Stimulated activated CD4-positive, alpha-beta T cell treated with anti-CD3 and anti-CD28 coated beads, Interleukin-4, amount 100 ng/mL, for 1 hour (primary cell): ENCODE measurements at regions not wholly inside any gene's neighbourhood (a gene's known extent, or its start where the extent isn't known, plus 50 kb on each side); places are given as distances from the start of the nearest gene placed in this dataset.
"Not testable (repeated sequence)": the region's sequence is repeated elsewhere in the genome, so short reads cannot be mapped to it uniquely, and the experiment has no call there.

Experiments used
- DNase-seq: peaks from one replicate; pipeline ENCODE4 v3.0.0-alpha.2; 2020

DNA sequence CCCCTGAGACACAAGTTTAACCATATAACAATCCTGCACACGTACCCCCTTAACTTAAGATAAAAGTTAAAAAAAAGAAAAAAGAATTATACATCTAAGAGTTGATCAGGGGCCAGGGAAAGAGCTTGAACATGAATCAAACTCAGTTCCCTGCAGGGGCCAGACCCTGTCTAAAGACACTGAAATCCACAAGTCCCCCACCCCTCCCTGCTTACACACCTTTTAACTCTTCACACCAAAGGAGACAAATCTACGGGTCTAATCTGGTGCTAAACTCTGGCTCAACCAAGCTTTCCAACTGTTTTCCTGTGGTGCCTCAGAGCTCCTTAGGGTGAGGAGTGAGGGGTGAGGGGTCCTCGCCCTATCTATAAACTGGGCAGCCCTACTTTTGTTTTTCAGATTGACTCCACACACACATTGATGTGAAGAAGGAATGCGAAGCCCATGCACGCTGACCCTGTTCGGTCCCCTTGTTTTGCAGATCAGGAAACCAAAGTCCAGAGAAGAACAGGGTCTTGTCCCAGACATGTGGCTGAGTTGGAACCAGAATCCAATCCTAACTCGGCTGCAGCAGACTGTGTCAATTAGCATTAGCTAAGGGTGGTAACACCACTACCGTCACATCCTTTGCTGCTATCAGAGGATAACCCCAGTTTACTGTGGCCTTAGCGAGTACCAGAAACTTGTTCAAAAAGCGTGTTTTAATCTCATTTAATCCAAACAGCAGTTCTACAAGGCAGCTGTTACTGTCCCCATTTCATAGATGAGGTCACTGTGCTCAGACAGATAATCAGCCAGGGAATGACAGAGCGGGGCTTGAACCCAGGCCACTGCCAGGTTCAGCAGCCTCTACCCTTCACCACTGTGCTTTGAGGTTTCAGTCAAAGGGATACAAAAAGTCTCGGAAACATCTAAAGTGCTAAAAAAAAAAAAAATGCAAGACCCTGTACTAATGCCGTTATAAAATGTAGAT is 145.2 kb upstream of the SYT13 start:
- no peak for DNase-seq

DNA sequence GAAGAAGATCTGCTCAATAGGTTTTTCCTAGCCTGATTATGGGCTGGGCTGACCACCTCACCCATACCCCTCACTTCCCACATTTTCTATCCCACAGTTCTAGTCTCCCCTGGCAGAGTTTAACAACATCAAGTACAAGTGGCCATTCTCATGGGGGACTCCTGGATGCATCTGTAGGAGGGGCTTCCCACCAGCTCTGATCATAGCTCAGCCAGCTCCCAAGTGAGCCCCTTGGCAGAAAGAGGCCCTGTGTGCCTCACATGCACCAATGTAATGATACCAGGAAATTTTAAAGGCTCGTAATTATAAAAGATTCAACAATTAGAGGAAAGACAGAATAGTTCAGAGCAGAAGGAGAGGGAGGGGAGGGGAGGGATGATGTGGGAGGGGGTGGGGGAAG is 144.2 kb upstream of the SYT13 start:
- no peak for DNase-seq

DNA sequence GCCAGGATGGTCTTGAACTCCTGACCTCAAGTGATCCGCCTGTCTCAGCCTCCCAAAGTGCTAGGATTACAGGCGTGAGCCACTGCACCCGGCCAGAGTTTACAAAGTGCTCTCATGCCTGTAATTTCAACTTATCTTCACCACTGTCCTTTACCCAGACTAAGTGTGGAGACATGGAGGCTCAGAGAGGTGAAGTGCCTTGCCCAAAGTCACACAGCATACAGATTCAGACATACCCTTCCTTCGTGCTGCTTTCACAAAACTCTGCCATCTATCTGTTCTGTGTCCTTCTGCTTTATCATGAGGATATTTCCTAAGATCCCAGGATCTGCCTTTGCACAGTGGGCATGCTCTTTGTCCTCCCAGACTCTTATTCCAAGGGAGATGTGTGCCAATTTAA is 143.6 kb upstream of the SYT13 start:
- no peak for DNase-seq

DNA sequence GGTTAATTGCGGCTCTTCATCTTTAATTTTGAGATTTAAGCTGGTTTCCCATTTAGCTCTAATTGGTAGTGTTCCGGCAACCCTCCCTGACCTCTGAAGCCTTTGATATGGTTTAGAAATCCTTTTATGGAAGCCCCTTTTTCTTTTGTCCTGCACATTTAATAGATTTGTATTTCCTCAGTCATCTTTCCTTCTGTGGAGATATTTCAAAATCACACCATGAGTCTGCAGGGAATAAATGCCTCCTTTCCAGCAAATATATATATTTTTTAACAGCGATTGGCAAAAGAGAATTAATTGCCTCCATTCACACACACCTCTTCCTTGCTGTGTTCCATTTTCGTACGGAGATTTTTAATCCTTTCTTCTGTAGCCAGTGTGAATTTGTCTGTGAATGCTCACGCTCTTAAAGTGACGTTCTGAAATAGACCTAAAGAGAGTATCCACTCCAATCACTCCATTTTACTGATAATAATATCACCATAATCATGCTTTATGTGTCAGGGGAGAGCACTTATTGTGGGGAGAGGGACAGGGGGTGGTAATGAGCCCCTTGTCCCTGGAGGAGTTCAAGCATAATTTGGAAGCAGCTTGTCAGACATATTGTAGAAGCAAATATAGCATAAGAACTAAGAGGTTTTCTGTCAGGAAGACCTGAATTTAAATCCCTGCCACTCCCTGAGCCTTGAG is 142.5 kb upstream of the SYT13 start:
- no peak for DNase-seq

DNA sequence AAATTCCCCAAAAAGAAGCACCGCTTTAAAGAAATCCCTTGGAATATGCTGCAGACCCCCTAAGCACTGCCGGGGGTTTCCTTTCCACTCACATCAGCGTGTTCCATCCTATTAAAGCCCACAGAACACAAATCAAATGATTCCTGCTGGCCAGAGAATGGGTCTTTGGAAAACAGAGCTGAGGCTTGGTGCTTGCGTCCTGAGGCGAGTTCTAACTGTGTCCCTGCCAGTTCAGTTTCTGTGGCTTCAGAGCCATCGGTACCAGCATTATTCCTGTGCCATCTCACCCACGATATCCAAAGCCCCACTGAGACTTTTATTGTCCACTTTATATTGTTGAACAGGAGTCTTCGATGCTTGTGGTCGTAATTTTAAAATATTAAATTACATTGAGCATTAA is 142.0 kb upstream of the SYT13 start:
- DNase-seq = no peak

DNA sequence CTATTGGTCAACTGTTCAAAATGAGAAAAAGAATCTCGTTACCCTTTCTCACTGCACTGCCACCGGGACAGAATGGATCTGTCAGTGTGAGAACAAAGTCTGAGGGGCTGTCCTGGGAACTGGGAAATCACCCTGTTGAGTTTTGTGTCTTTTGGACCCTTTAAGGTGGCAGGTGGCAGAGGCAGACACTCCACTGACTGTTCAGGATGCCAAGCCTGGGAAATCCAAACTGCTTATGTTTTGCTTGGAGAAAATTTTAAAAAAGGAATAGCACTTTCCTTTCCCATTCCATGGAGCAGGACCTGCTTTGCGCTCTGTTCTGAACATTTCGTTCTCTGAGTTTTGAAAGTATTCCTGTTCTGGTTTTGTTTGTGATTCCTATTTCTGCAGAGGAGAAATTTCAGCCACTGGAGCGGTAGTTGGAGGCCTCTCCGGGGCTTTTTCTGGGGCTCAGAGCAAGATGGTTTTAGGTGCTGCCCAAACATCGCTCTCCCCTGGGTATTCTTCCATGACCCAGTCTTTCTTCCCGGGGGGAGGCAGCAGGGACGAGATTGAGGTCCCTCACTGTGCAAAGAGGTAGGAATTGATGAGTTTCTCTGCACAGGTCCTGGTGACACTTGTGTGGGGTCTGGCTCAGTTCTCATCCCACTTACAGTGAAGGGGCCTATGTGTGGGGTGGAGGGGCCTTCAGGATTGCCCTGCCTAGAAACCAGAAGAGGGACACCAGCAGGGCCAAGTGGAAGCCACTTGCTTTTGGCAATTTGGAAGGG is 138.5 kb upstream of the SYT13 start:
- no peak for DNase-seq

DNA sequence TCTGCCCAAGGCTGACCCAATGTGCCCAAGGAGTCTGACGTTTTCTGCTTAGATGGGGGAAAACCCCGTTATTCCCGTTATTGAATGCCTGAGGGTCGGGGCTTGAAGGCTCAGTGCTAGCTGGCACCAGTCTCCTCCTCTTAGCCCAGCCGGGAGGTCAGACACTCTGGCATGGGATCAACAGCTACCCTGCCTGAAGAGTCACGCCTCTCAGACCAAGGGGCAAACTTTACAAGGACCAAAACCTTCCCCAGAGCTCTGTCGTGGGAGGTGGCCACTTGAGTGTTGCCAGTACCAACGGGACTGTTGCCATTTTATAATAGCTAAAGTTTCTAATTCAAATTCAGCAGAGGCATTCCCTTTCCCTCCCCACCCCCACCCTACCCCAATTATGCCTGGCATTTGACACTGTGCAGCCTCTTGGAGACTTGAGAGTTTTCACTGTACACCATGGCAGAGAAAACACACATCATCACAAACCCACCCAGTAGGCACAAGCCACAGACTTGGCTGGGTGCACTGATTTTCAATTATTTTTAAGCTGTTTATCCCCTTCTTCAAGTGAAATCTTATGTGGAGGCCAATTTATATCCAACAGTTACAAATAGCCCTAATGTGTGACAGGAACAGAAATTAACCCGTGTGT is 137.5 kb upstream of the SYT13 start:
- DNase-seq = no peak

DNA sequence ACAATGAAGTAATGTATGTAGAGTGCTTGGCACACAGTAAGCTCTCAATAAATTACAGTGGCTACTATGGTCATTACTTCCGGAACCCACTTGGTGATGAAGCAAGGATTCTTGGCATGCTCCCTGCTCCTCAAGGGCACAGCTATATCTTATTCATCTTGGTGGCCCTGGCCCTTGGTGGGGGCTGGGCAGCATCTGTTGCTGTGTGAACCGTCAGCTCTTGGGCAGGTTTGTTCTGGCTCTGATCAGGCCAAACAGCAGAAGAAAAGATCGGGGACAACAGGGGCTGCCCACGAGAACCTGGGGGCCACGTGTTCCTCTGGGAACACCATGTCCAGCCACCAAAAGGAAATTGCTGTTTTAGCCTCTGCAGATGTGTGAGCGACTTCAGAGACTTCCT is 136.9 kb upstream of the SYT13 start:
- no peak for DNase-seq

DNA sequence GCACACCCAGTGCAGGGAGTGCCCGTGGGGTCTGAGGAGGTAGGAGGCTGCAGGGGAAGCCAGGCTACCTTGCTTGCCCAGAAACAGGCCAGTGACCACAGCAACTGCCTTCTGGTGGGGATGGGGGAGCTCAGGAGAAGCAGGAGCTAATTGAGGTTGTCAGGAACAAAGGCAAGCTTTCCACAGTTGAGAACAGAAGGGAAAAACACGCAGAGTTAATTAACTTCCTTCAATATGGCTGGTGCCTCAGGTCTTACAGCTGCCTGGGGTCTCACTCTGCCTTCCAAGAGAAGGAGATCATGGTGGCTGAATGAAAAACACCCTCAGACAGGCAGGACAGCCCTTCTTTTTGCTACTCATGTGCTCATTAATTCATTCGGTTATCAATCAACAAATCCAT is 127.9 kb upstream of the SYT13 start:
- DNase-seq = no peak

DNA sequence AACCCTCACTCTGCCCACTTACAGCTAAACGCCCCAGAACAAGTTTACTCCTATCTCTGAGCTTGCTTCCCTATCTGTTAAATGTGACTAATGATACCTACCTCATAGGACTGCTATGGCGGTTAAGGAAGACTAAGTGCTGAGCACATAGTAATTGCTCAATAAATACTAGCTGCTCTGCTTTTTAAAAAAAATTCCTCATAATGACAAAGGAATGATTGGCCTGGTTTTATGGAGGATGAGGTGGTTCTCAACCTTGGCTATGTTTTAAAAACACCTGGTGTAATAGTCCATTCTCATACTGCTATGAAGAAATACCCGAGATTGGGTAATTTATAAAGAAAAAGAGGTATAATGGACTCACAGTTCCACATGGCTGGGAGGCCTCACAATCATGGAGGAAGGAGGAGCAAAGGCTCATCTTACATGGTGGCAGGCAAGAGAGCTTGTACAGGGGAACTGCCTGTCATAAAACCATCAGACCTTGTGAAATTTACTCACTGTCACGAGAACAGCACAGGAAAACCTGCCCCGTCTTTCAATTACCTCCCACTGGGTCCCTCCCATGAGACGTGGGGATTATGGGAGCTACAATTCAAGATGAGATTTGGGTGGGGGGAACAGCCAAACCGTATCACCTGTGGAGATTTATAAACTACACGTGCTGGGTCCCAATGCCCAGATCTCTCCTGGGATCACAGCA is 127.2 kb upstream of the SYT13 start:
- no peak for DNase-seq

DNA sequence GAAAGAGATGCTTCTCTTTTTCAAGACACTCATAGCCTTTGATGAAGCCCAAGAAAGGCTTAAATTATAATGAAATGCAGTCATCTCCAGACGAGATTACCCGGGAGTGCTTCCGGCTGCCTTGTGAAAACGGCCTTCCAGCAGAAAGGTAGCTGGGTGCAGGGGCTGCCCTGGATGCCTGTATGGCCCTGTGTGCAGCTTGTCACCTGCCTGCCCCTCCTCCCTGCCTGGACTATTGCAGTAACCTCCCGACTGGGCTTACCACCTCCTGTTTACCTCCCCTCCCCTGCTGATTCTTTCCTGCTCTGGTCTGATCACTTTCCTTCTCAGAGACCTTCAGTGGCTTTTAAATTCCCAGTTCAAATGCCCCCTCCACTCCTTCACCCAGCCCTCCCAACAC is 126.4 kb upstream of the SYT13 start:
- no peak for DNase-seq

DNA sequence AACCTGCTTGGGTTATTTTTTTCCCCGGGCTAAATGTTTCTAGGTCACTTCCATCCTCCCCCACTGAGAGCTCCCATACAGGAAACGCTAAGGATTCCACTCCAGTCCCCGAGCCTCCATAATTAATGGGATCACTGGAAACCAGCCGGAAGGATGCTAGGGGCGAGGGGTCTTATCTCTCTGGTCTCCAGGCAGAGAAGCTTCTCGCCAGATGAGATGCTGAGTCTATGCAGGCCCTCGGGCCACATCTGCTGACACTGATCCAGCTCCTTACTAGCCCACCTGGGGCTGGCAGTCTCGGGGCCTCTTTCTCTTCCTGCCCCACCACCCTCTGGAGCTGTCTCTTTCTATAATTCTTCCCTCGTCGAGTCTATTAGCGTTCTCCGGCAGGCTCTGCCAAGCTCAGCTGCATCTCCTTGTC is 125.9 kb upstream of the SYT13 start:
- DNase-seq = no peak

DNA sequence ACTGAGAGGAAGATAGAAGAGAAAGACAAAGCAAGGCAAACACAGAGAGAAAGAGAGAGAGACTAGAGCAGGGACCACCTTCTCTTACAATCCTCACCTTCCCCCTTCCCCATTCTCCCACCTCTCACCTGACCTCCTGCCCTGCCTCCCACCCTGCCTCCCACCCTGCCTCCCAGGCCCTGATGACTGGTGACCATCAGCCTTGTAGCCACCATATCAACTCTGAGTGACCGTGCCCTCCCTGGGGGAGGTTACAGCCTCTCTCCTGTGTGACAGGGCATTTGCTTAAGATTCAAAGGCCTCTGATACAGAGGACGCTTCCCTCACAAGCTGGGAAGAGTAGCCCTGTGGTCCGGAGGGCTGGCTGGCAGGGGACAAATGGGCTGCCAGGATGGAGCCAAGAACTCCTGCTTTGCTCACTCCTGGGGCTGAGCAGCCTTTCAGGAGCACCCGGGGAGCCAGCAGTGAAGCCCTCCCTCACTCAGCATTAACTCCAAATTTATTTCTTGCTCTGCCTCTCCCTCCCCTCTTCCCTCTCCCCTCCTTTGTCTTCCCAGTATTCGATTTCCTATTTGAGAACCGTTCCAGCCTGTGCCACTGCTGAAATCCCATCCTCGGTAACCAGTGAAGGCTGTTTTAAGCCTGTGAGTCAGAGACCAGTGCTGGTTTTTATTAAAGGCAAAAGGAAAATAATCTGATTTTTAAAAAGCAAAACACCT is 125.2 kb upstream of the SYT13 start:
- no peak for DNase-seq

DNA sequence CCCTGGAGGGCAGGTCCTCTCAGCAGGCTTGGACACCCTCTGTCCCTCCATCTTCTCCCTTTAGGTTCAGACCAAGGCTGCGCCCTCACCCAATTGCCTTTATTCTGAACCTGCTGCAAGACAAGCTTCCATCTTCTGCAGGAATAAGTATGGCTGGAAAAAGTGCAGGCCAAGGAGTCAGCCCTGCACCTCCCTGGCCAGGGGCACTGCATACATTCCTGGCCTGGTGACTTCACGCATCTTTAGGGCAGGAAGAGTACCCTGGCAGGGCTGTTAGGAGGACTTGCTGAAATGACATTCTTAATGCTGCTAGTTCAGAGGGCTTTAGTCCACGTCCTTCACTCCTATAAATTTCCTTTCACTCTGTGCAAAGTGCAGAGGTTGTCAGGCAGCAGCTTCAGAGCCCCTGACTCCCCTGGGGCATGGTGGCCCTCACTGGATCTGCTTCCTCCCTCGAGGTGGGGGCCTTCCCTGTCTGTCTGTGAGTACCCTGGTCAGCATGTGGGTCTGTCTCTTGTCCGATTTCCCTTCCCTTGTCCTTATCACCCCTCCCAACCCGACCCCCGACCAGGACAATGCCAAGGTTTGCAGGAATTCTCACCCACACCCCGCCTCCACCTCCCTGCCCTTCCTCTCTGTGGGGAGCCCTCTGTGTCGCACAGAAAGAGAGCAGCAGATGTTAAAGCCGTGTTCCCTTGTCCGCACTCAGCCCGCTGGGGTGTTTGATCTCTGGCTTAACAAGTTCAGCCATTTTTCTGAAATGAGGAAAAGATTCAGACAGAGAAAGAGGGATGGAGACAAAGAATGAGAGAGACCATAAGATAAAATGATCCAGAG is 124.5 kb upstream of the SYT13 start:
- DNase-seq = no peak

DNA sequence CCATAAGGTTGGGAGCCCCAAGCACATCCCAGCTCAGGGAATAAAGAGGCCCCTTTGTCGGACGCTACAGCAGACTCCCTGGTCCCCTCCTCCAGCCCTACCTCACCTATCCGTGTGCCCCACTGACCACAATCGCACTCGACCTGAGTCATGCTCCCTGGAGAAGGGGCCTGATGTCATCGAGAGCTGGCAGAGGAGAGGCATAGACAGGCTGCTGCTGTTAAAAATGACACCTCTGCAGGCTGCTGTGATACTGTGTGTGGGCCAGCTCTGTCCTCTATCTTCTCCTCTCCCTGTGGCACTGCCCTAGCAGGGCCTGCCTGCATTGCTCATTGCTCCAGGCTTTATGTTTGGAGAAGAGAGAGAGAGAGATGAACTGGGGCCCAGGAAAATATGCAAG is 123.4 kb upstream of the SYT13 start:
- DNase-seq = no peak

DNA sequence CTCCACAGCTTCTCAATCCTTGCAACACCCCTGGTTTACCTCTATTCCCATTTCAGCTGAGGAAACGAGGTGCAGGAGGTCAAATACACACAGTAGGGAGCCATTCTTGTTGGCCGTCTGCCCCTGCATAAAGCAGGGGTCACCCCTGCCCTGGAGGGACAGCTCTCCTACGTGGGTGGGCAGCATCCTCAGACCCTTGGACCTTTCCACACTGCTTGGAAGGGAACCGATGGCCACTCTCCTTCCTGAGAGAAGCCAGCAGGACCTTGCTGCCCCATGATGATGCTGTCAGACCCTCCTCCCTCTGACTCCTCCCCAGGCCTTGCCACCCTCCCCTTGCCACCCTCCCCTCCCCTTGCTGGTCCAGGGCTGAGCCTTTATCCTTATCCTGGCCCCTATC is 121.1 kb upstream of the SYT13 start:
- DNase-seq = no peak

DNA sequence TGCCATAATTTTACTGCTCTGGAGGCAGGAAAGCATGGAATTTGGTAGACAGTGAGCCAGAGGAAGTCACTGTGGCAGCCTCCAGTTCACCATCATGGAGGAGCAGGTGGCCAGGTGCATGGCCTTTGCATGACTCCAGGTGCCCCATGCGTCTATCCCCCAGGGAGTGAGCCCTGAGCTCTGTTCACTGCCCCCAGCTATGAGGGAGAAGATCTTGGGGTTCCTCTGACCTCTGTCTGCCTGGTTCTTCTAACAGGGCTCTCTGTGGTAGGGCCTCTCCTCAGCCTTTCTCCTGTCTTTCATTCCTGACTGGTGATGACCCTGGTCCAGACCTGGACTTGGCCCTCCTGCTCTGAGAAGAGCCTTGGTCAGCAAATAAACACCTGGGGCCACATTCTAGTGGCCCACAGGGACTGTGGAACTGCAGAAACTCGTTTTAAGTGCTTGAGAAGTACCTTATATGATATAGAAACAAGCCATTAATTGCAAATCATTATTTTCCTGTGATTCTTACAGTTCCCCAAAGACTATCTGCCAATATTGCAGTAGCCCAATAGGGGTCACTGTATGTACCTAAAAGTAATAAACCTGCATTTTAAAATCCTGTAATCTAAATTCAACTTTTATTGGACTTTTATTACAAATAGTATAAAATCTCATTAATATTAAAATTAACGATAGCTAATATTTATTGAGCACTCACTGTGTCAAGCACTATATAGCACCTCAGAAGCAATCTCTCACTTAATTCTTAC is 120.0 kb upstream of the SYT13 start:
- DNase-seq = no peak

DNA sequence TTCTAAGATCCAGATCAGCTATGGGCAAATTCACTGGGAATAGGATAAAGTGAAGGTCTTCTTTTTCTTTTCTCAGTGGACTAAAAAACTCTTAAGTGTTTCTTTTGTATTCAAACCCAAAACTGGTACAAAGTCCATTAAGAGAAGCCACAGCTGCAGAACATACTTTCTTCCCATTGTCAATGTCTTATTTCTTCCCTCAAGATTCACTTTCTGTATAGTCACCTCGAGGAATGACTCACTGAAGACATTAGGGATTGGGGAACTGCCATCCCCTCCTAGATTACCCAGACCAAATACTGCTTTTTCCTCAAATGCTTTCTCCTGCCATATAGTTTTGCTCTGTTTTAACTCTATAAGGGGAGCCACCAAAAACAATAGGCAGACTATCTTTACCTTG is 117.4 kb upstream of the SYT13 start:
- not testable (repeated sequence) for DNase-seq

DNA sequence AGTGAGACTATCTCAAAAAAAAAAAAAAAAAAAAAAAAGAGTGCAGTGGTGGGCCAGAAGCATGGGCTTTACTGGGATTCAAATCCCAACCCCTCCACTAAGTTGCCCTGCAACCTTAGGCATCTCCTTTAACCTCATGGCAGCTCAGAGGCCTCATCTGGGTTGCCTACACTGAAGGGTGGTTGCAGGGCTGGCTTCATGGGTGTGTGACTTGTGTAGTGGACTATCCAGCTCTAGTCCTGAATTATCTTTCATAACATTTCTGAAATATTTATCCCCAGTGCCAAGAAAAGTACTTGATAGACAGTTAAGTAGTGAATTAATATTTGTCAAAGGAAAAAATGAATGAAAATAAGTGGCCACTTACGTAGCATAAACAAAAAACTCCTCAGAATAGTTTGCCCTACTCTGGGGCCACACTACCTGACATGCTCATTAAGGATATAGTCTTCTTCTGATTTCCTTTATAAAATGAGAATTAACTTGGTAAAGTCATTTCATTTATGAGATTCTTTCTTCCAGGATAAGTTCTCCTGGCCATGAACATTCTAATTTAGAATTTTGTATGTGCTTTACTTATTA is 116.0 kb upstream of the SYT13 start:
- no peak for DNase-seq

DNA sequence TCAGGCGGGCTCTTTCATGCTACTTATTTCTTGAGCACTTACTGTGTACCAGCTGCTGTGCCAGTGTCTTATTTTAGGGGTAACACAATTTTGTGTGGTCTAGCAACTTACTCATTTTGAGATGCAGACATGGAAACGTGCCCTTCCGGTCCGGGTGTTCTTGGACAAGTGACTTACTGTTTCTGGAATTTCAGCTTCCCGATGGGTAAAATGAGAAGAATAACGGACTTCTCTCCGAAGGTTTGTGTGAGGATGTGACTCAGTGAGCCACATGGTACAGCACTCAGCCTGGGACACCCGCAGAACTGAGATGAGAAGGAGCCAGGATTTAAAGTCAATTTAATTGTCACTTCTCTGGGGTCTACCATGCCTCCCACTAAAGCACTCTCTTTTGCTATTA is 114.5 kb upstream of the SYT13 start:
- DNase-seq = no peak
